MCF 10A (cell line): ENCODE measurements at regions not wholly inside any gene's neighbourhood (a gene's known extent, or its start where the extent isn't known, plus 50 kb on each side); places are given as distances from the start of the nearest gene placed in this dataset.

ENCODE experiments used
- BruUV-seq: library from RNA; stranded (reverse); fragments of 400-500 nt; replicated peaks from 2 replicates; lab custom pipeline; 2021; lab: Mats Ljungman, UMichigan
- CTCF ChIA-PET: fragments of 300-600 bp; sonication (Branson Sonifier 250); formaldehyde crosslinking; extraction: SDS; loops from one replicate; lab custom pipeline; 2021; ENCODE audit warnings: antibody characterized with exemption, inconsistent platforms; lab: Yijun Ruan, JAX
- POLR2A ChIA-PET: fragments of 300-600, 350-650 bp; sonication (Branson Sonifier 250); formaldehyde crosslinking; extraction: SDS; loops from one replicate; lab custom pipeline; 2020; ENCODE audit warnings: antibody characterized with exemption, inconsistent platforms; lab: Yijun Ruan, JAX
- DNase-seq: peaks from one replicate; pipeline ENCODE4 v3.0.0-alpha.2; 2018; ENCODE audit not compliant: unreplicated experiment
- H3K27ac Mint-ChIP-seq: one replicate; pipeline ENCODE4 v1.8.0; 2022; ENCODE audit warnings: mild to moderate bottlenecking, low read depth, mixed read lengths; ENCODE audit not compliant: unreplicated experiment
- H3K27me3 Mint-ChIP-seq: one replicate; pipeline ENCODE4 v1.8.0; 2022; ENCODE audit warnings: mixed read lengths; ENCODE audit not compliant: insufficient read depth, unreplicated experiment
- H3K36me3 Mint-ChIP-seq: one replicate; pipeline ENCODE4 v1.8.0; 2022; ENCODE audit warnings: mild to moderate bottlenecking, moderate library complexity, mixed read lengths; ENCODE audit not compliant: insufficient read depth, unreplicated experiment
- H3K4me1 Mint-ChIP-seq: one replicate; pipeline ENCODE4 v1.8.0; 2022; ENCODE audit warnings: mixed read lengths; ENCODE audit not compliant: insufficient read depth, unreplicated experiment
- H3K4me3 Mint-ChIP-seq: one replicate; pipeline ENCODE4 v1.8.0; 2022; ENCODE audit warnings: mild to moderate bottlenecking, moderate library complexity, mixed read lengths; ENCODE audit not compliant: unreplicated experiment
- H3K9me3 Mint-ChIP-seq: one replicate; pipeline ENCODE4 v1.8.0; 2022; ENCODE audit warnings: mixed read lengths; ENCODE audit not compliant: unreplicated experiment
- CTCF ChIP-seq: fragments of 200-600 bp; IDR thresholded peaks from one replicate; pipeline ENCODE4 v1.8.0; 2022; ENCODE audit warnings: antibody characterized with exemption, mild to moderate bottlenecking; ENCODE audit not compliant: unreplicated experiment
- intact Hi-C: fragments of 100-400 bp; cut with micrococcal nuclease; formaldehyde crosslinking; loops from 2 replicates; pipeline ENCODE4 v1.14.1; 2022

DNA sequence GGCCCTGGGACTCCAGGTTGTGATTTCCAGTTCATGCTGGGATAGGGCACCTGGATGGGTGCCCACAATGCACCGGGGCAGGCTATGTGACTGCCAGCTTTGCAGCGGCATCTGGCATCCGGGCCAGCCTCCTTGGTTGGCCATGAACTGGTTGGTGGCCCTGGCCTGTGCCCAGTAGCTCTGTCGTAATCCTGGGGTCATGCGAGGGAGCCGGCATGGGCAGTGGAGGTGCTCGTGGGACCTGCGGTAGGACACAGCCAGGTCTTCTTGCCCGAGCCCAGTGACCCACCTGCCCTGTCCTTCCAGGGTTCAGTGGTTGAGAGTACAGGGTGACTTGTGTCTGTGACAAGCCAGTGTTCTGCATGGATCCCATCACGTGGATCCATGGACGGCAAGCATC lies 237.9 kb downstream of the SNRPN start:
- Mint-ChIP-seq H3K9me3 (no peaks in the 10 kb centered on the region), H3K4me1 (no peaks in the 10 kb centered on the region), H3K36me3 (no peaks in the 10 kb centered on the region), H3K4me3 (no peak overlapping the region), H3K27ac (no peak overlapping the region), H3K27me3 (no peaks in the 10 kb centered on the region)
- CTCF ChIA-PET = no interaction called here
- no peak for TF ChIP-seq CTCF
- BruUV-seq = no TSS peak
- POLR2A ChIA-PET = no interaction called here
- DNase-seq = no peak
- intact Hi-C loops = no loop called here

DNA sequence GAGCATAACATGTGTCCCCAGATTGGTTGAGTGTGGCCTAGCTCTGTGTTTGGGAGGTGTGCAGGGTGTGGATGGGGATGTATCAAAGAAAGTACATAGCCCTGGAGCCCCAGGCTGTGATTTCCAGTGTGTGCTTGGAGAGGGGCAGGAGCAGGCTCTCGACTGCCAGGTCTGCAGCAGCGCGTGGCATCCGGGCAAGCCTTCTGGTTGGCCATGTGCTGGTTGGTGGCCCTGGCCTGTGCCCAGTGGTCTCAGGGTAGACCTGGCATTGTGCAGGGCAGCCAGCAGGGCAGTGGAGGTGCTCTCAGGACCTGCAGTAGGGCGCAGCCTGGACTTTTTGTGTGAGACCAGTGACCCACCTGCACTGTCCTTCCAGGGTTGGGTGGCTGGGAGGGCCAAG lies 231.5 kb downstream of the UBE3A start:
- TF ChIP-seq CTCF = no peak
- no TSS peak for BruUV-seq
- DNase-seq = no peak
- no peaks in the 10 kb centered on the region for H3K4me1 Mint-ChIP-seq
- H3K27me3 Mint-ChIP-seq = no peaks in the 10 kb centered on the region
- intact Hi-C loops = no loop called here
- H3K27ac Mint-ChIP-seq = no peak overlapping the region
- no peaks in the 10 kb centered on the region for H3K36me3 Mint-ChIP-seq
- peaks cover 7% of the 10 kb centered on the region for H3K9me3 Mint-ChIP-seq
- ChIA-PET POLR2A (no interaction called here), CTCF (no interaction called here)
- H3K4me3 Mint-ChIP-seq = no peak overlapping the region

GRCh38 chr15:25208735-25209134 lies 230.1 kb downstream of the UBE3A start:
- TF ChIP-seq CTCF = no peak
- no peaks in the 10 kb centered on the region for H3K4me1 Mint-ChIP-seq
- H3K36me3 Mint-ChIP-seq = no peaks in the 10 kb centered on the region
- ChIA-PET POLR2A (no interaction called here), CTCF (no interaction called here)
- no TSS peak for BruUV-seq
- H3K27me3 Mint-ChIP-seq = no peaks in the 10 kb centered on the region
- no peak for DNase-seq
- H3K27ac Mint-ChIP-seq = no peak overlapping the region
- peaks cover 7% of the 10 kb centered on the region for H3K9me3 Mint-ChIP-seq
- intact Hi-C loops = no loop called here
- no peak overlapping the region for H3K4me3 Mint-ChIP-seq

DNA sequence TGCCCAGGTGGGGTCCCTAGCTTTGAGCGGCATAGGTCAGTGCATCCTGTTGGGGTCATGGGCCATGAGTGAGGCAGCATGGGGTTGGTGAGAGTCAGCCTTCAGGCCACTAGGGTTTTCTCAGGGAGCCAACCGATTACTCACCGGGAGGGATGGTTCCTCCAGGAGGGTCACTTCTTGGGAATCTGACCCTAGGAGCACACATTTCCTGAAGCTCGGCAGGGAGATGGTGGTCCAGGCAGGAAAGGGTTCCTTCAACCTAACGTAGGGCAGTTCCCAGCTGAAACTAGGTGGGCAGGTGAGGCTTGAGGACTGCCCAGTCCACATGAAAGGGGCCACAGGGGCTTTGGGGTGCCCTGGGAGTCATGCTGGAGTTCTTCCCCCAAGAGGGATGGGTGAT lies 218.0 kb downstream of the UBE3A start:
- no peaks in the 10 kb centered on the region for H3K27me3 Mint-ChIP-seq
- H3K4me1 Mint-ChIP-seq = no peaks in the 10 kb centered on the region
- POLR2A ChIA-PET = no interaction called here
- no TSS peak for BruUV-seq
- no peak overlapping the region for H3K4me3 Mint-ChIP-seq
- no peak for TF ChIP-seq CTCF
- no peaks in the 10 kb centered on the region for H3K9me3 Mint-ChIP-seq
- H3K27ac Mint-ChIP-seq = no peak overlapping the region
- CTCF ChIA-PET = interaction anchor here (0.6 kb wide), 1 partner anchor 83 kb away, joined by 3 read pairs; no protein-coding TSS in a partner anchor
- DNase-seq = no peak
- H3K36me3 Mint-ChIP-seq = no peaks in the 10 kb centered on the region
- intact Hi-C loops = no loop called here
